ENCODE measurements at regions not wholly inside any gene's neighbourhood (a gene's known extent, or its start where the extent isn't known, plus 50 kb on each side); places are given as distances from the start of the nearest gene placed in this dataset.

DNA sequence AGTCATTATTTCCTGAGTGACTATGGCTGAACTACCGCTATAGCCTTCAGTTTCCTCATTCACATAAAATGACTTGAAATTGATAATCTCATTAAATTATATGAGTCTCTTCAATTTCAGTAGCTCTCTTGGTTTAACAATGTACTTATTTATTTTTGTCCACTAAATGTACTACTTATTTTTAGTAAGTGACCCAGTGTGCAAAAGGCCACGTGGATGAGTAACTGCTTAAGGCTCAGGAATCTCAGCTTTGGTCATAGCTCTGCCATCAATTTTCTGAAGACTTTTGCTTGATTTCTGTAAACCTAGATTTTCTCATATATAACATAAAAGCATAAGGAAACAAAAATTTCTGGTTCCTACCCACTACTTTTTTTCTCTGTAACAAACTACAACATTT is 1132.9 kb upstream of the CDH8 start:
- TF ChIP-seq, protein P1, sequence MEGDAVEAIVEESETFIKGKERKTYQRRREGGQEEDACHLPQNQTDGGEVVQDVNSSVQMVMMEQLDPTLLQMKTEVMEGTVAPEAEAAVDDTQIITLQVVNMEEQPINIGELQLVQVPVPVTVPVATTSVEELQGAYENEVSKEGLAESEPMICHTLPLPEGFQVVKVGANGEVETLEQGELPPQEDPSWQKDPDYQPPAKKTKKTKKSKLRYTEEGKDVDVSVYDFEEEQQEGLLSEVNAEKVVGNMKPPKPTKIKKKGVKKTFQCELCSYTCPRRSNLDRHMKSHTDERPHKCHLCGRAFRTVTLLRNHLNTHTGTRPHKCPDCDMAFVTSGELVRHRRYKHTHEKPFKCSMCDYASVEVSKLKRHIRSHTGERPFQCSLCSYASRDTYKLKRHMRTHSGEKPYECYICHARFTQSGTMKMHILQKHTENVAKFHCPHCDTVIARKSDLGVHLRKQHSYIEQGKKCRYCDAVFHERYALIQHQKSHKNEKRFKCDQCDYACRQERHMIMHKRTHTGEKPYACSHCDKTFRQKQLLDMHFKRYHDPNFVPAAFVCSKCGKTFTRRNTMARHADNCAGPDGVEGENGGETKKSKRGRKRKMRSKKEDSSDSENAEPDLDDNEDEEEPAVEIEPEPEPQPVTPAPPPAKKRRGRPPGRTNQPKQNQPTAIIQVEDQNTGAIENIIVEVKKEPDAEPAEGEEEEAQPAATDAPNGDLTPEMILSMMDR (optimal IDR thresholded peaks at IDR 0.05 in 1 of 3, IDR thresholded peaks at IDR 0.05 in 1 of 3, conservative IDR thresholded peaks at IDR 0.05 in 1 of 3; ENCODE audit: extremely low read depth in 1 of 3, insufficient read depth in 2 of 3, low read length in 3 of 3), result no peak
- no peak for TF ChIP-seq EZH2 (IDR thresholded peaks at IDR 0.05; ENCODE audit: low read length)

Data from keratinocyte (primary cell).